ENCODE measurements at regions not wholly inside any gene's neighbourhood (a gene's known extent, or its start where the extent isn't known, plus 50 kb on each side); places are given as distances from the start of the nearest gene placed in this dataset.

- H3K4me3 ChIP-seq: no peak overlapping the region
- H3F3A ChIP-seq (ENCODE audit: insufficient read depth): no peaks in the 10 kb centered on the region
- in situ Hi-C loops (cut with MboI): no loop called here
- no peak for DNase-seq
- H3K36me3 ChIP-seq (ENCODE audit: low read depth): no peaks in the 10 kb centered on the region
- no peaks in the 10 kb centered on the region for H3K4me1 ChIP-seq (ENCODE audit: insufficient read depth)
- H3K9ac ChIP-seq: no peak overlapping the region
- no peaks in the 10 kb centered on the region for H3K27me3 ChIP-seq (replicated peaks; ENCODE audit: insufficient read depth)
- 70 to 82% methylated on average over 2 of the region's 2 CpGs for WGBS, 2 experiments (ENCODE audit: low coverage in 1 of 2, low lambda C conversion rate in 2 of 2, missing lambda C conversion rate in 2 of 2)
- H2AFZ ChIP-seq: no peak overlapping the region
- TF ChIP-seq EZH2phosphoT487 (IDR thresholded peaks at IDR 0.05; ENCODE audit: insufficient read depth, low read depth) (no peak), EZH2 (IDR thresholded peaks at IDR 0.05; ENCODE audit: insufficient read depth, poor library complexity, severe bottlenecking) (no peak)
- H3K27ac ChIP-seq: no peak overlapping the region
- no peak overlapping the region for H3K4me2 ChIP-seq (ENCODE audit: unreplicated experiment)
- H3K9me2 ChIP-seq (ENCODE audit: insufficient read depth): no peaks in the 10 kb centered on the region
- H3K9me3 ChIP-seq (ENCODE audit: low read depth): no peaks in the 10 kb centered on the region
- H4K20me1 ChIP-seq (ENCODE audit: insufficient read depth): no peaks in the 10 kb centered on the region
- H3K79me2 ChIP-seq (ENCODE audit: insufficient read depth): no peaks in the 10 kb centered on the region
Measured at GRCh38 chr2:181241797-181242196, 215.4 kb upstream of the ITGA4 start.

- in situ Hi-C loops (cut with MboI): no loop called here
- H3K9me2 ChIP-seq (ENCODE audit: insufficient read depth): no peaks in the 10 kb centered on the region
- no peaks in the 10 kb centered on the region for H3K4me1 ChIP-seq (ENCODE audit: insufficient read depth)
- WGBS, 2 experiments (ENCODE audit: low coverage in 1 of 2, low lambda C conversion rate in 2 of 2, missing lambda C conversion rate in 2 of 2): 89 to 97% methylated on average over 2 of the region's 2 CpGs
- H3F3A ChIP-seq (ENCODE audit: insufficient read depth): no peaks in the 10 kb centered on the region
- no peaks in the 10 kb centered on the region for H3K79me2 ChIP-seq (ENCODE audit: insufficient read depth)
- no peaks in the 10 kb centered on the region for H3K9me3 ChIP-seq (ENCODE audit: low read depth)
- H3K27ac ChIP-seq: no peak overlapping the region
- no peak overlapping the region for H3K4me2 ChIP-seq (ENCODE audit: unreplicated experiment)
- H2AFZ ChIP-seq: no peak overlapping the region
- H4K20me1 ChIP-seq (ENCODE audit: insufficient read depth): no peaks in the 10 kb centered on the region
- TF ChIP-seq EZH2 (IDR thresholded peaks at IDR 0.05; ENCODE audit: insufficient read depth, poor library complexity, severe bottlenecking) (no peak), EZH2phosphoT487 (IDR thresholded peaks at IDR 0.05; ENCODE audit: insufficient read depth, low read depth) (no peak)
- DNase-seq: no peak
- H3K27me3 ChIP-seq (replicated peaks; ENCODE audit: insufficient read depth): no peaks in the 10 kb centered on the region
- no peak overlapping the region for H3K4me3 ChIP-seq
- no peak overlapping the region for H3K9ac ChIP-seq
- H3K36me3 ChIP-seq (ENCODE audit: low read depth): no peaks in the 10 kb centered on the region
Measured at GRCh38 chr2:181242262-181242661, 214.9 kb upstream of the ITGA4 start.

GRCh38 chr2:181243319-181243718 is 213.9 kb upstream of the ITGA4 start:
- TF ChIP-seq EZH2 (IDR thresholded peaks at IDR 0.05; ENCODE audit: insufficient read depth, poor library complexity, severe bottlenecking): no peak
- H2AFZ ChIP-seq: no peak overlapping the region
- H3K27ac ChIP-seq: no peak overlapping the region
- no peak overlapping the region for H3K4me2 ChIP-seq (ENCODE audit: unreplicated experiment)
- H3K79me2 ChIP-seq (ENCODE audit: insufficient read depth): no peaks in the 10 kb centered on the region
- no peak for DNase-seq
- no peaks in the 10 kb centered on the region for H3K4me1 ChIP-seq (ENCODE audit: insufficient read depth)
- no peaks in the 10 kb centered on the region for H3K36me3 ChIP-seq (ENCODE audit: low read depth)
- H3K9me3 ChIP-seq (ENCODE audit: low read depth): no peaks in the 10 kb centered on the region
- H3K9me2 ChIP-seq (ENCODE audit: insufficient read depth): no peaks in the 10 kb centered on the region
- H3K9ac ChIP-seq: no peak overlapping the region
- H3K4me3 ChIP-seq: no peak overlapping the region
- no peaks in the 10 kb centered on the region for H3F3A ChIP-seq (ENCODE audit: insufficient read depth)
- H4K20me1 ChIP-seq (ENCODE audit: insufficient read depth): no peaks in the 10 kb centered on the region
- in situ Hi-C loops (cut with MboI): no loop called here
- H3K27me3 ChIP-seq (replicated peaks; ENCODE audit: insufficient read depth): no peaks in the 10 kb centered on the region

- Histone ChIP-seq H2AFZ (no peak overlapping the region), H3K36me3 (ENCODE audit: low read depth) (no peaks in the 10 kb centered on the region), H3K27ac (no peak overlapping the region), H3K27me3 (replicated peaks; ENCODE audit: insufficient read depth) (no peaks in the 10 kb centered on the region), H3K9me3 (ENCODE audit: low read depth) (no peaks in the 10 kb centered on the region), H3F3A (ENCODE audit: insufficient read depth) (peaks cover 4% of the 10 kb centered on the region; the same call in 1 of the 2 replicates), H3K4me3 (no peak overlapping the region), H3K79me2 (ENCODE audit: insufficient read depth) (no peaks in the 10 kb centered on the region), H3K4me1 (ENCODE audit: insufficient read depth) (peaks cover 4% of the 10 kb centered on the region; the same call in 1 of the 2 replicates), H3K4me2 (ENCODE audit: unreplicated experiment) (no peak overlapping the region), H3K9ac (no peak overlapping the region), H3K9me2 (ENCODE audit: insufficient read depth) (no peaks in the 10 kb centered on the region), H4K20me1 (ENCODE audit: insufficient read depth) (no peaks in the 10 kb centered on the region)
- TF ChIP-seq EZH2phosphoT487 (IDR thresholded peaks at IDR 0.05; ENCODE audit: insufficient read depth, low read depth) (no peak), EZH2 (IDR thresholded peaks at IDR 0.05; ENCODE audit: insufficient read depth, poor library complexity, severe bottlenecking) (no peak)
- DNase-seq: peak; percentile 62
- WGBS, 2 experiments (ENCODE audit: low coverage in 1 of 2, low lambda C conversion rate in 2 of 2, missing lambda C conversion rate in 2 of 2): 30 to 45% methylated on average over 1 of the region's 1 CpG
- in situ Hi-C loops (cut with MboI): no loop called here
Measured at GRCh38 chr2:181250691-181251090, 206.5 kb upstream of the ITGA4 start.

Data from GM23248 (cell line).